PC-3 (cell line): ENCODE measurements at regions not wholly inside any gene's neighbourhood (a gene's known extent, or its start where the extent isn't known, plus 50 kb on each side); places are given as distances from the start of the nearest gene placed in this dataset. TPM values are rescaled to one million over a fixed set of nuclear protein-coding genes. Genes with fewer than 3 reads are reported as not detected.

Experiments
- ATAC-seq: fragments of 200-7000 bp; cut with Tn5 transposase; 2 replicates; pipeline ENCODE4 v1.9.1; 2020; ENCODE audit warnings: mild to moderate bottlenecking, moderate library complexity
- BruUV-seq: library from RNA; stranded (reverse); fragments of 400-500 nt; replicated peaks from 2 replicates; lab custom pipeline; 2021; lab: Mats Ljungman, UMichigan
- CTCF ChIA-PET: fragments of 300-600 bp; sonication (Branson Sonifier 250); formaldehyde crosslinking; loops from one replicate; lab custom pipeline; 2022; ENCODE audit warnings: antibody characterized with exemption; lab: Charles Lee
- POLR2A ChIA-PET: fragments of 300-600 bp; sonication (Branson Sonifier 250); formaldehyde crosslinking; loops from one replicate; lab custom pipeline; 2022; ENCODE audit warnings: antibody characterized with exemption; ENCODE audit not compliant: unreplicated experiment; lab: Charles Lee
- DNase-seq: peaks from one replicate; pipeline ENCODE4 v3.0.0-alpha.2; 2015
- H2AFZ ChIP-seq: fragments of 300-600 bp; sonication (generic); 2 replicates; pipeline ENCODE4 v1.6.0; 2016; ENCODE audit warnings: antibody characterized with exemption, low read length
- H3F3A ChIP-seq: fragments of 300-600 bp; sonication (generic); one replicate; pipeline ENCODE4 v1.6.0; 2017; ENCODE audit warnings: antibody characterized with exemption, low read length, control low read depth, mild to moderate bottlenecking; ENCODE audit not compliant: unreplicated experiment
- H3K27ac ChIP-seq: fragments of 300-600 bp; sonication (generic); 2 replicates; pipeline ENCODE4 v1.5.1; 2016; ENCODE audit warnings: mild to moderate bottlenecking, low read length
- H3K27me3 ChIP-seq: fragments of 300-600 bp; sonication (generic); 2 replicates; pipeline ENCODE4 v1.6.1; 2016; ENCODE audit warnings: low read length, mixed read lengths
- H3K36me3 ChIP-seq: fragments of 300-600 bp; sonication (generic); 2 replicates; pipeline ENCODE4 v1.6.1; 2016; ENCODE audit warnings: low read depth, mixed run types, low read length, mixed read lengths
- H3K4me1 ChIP-seq: fragments of 300-600 bp; sonication (generic); 2 replicates; pipeline ENCODE4 v1.5.1; 2016; ENCODE audit warnings: low read length; ENCODE audit not compliant: insufficient read depth
- H3K4me2 ChIP-seq: fragments of 300-600 bp; sonication (generic); 2 replicates; pipeline ENCODE4 v1.6.0; 2016; ENCODE audit warnings: low read length
- H3K4me3 ChIP-seq: fragments of 300-600 bp; sonication (generic); 2 replicates; pipeline ENCODE4 v1.5.1; 2016; ENCODE audit warnings: mild to moderate bottlenecking, low read length, mixed read lengths
- H3K79me2 ChIP-seq: fragments of 300-600 bp; sonication (generic); 2 replicates; pipeline ENCODE4 v1.6.1; 2017; ENCODE audit warnings: low read length, mixed read lengths
- H3K9ac ChIP-seq: fragments of 300-600 bp; sonication (generic); 2 replicates; pipeline ENCODE4 v1.6.0; 2016; ENCODE audit warnings: mild to moderate bottlenecking, low read length
- H3K9me2 ChIP-seq: fragments of 300-600 bp; sonication (generic); replicated peaks from 2 replicates; pipeline ENCODE4 v1.6.1; 2016; ENCODE audit warnings: mixed run types, low read length, mixed read lengths
- H3K9me3 ChIP-seq: fragments of 300-600 bp; sonication (generic); 2 replicates; pipeline ENCODE4 v1.6.1; 2016; ENCODE audit warnings: low read length, mixed read lengths
- H4K20me1 ChIP-seq: fragments of 300-600 bp; sonication (generic); 2 replicates; pipeline ENCODE4 v1.6.1; 2016; ENCODE audit warnings: low read length, mixed read lengths
- EZH2 ChIP-seq: fragments of 300-600 bp; sonication (generic); IDR thresholded peaks from one replicate; pipeline ENCODE4 v1.6.1; 2017; ENCODE audit warnings: antibody characterized with exemption, mild to moderate bottlenecking, low read length; ENCODE audit not compliant: unreplicated experiment
- EZH2phosphoT487 ChIP-seq: fragments of 300-600 bp; sonication (generic); IDR thresholded peaks from 2 replicates; pipeline ENCODE4 v1.6.1; 2018; ENCODE audit warnings: mild to moderate bottlenecking, antibody characterized with exemption, low read length, borderline replicate concordance
- intact Hi-C: fragments of 100-400 bp; cut with micrococcal nuclease; formaldehyde crosslinking; loops from 2 replicates; pipeline ENCODE4 v1.9.0; 2023
- microRNA-seq: library from miRNA; unstranded; fragments of <30 nt; microRNA quantifications from one replicate; pipeline ENCODE4 v1.1.0, GENCODE V29; 2020; ENCODE audit not compliant: unreplicated experiment

- H3K4me3 ChIP-seq, result no peak overlapping the region
- no peak overlapping the region for H2AFZ ChIP-seq
- no peak for TF ChIP-seq EZH2phosphoT487
- TF ChIP-seq EZH2, result no peak
Measured at GRCh38 chr2:12665334-12665733, 51.4 kb upstream of the TRIB2 start.

GRCh38 chr2:12666445-12666844 lies 50.3 kb upstream of the TRIB2 start:
- CTCF ChIA-PET, result no interaction called here
- intact Hi-C loops, result no loop called here

More at GRCh38 chr2:12665334-12665733, 51.4 kb upstream of the TRIB2 start:
- Histone ChIP-seq H4K20me1 (no peaks in the 10 kb centered on the region), H3K9me2 (no peaks in the 10 kb centered on the region), H3K9me3 (peaks cover 5% of the 10 kb centered on the region; the same call in 1 of the 2 replicates), H3K27ac (no peak overlapping the region), H3F3A (no peaks in the 10 kb centered on the region), H3K27me3 (no peaks in the 10 kb centered on the region), H3K4me1 (no peaks in the 10 kb centered on the region), H3K9ac (no peak overlapping the region), H3K4me2 (no peak overlapping the region), H3K36me3 (no peaks in the 10 kb centered on the region), H3K79me2 (no peaks in the 10 kb centered on the region)
- ChIA-PET POLR2A (no interaction called here), CTCF (no interaction called here)
- no TSS peak for BruUV-seq
- no peak for DNase-seq
- intact Hi-C loops, result no loop called here
- ATAC-seq, result no peak

More at GRCh38 chr2:12666445-12666844, 50.3 kb upstream of the TRIB2 start:
- POLR2A ChIA-PET, result no interaction called here
- H3K9me3 ChIP-seq, result peaks cover 5% of the 10 kb centered on the region; the same call in 1 of the 2 replicates
- no peaks in the 10 kb centered on the region for H3K79me2 ChIP-seq
- H3K4me1 ChIP-seq, result no peaks in the 10 kb centered on the region
- H2AFZ ChIP-seq, result no peak overlapping the region
- no peaks in the 10 kb centered on the region for H3K36me3 ChIP-seq
- H3F3A ChIP-seq, result no peaks in the 10 kb centered on the region
- no peaks in the 10 kb centered on the region for H3K9me2 ChIP-seq
- DNase-seq (no peak), ATAC-seq (no peak)
- no peak overlapping the region for H3K9ac ChIP-seq
- no peaks in the 10 kb centered on the region for H3K27me3 ChIP-seq
- H3K4me3 ChIP-seq, result no peak overlapping the region
- no peaks in the 10 kb centered on the region for H4K20me1 ChIP-seq
- no TSS peak for BruUV-seq
- H3K27ac ChIP-seq, result no peak overlapping the region
- no peak for TF ChIP-seq EZH2
- no peak overlapping the region for H3K4me2 ChIP-seq

Small RNA genes in the stretch of these regions (microRNA-seq; reads per million reads assigned to microRNA genes)
- not detected for gene MIR3681
